ENCODE measurements at regions not wholly inside any gene's neighbourhood (a gene's known extent, or its start where the extent isn't known, plus 50 kb on each side); places are given as distances from the start of the nearest gene placed in this dataset.

DNA sequence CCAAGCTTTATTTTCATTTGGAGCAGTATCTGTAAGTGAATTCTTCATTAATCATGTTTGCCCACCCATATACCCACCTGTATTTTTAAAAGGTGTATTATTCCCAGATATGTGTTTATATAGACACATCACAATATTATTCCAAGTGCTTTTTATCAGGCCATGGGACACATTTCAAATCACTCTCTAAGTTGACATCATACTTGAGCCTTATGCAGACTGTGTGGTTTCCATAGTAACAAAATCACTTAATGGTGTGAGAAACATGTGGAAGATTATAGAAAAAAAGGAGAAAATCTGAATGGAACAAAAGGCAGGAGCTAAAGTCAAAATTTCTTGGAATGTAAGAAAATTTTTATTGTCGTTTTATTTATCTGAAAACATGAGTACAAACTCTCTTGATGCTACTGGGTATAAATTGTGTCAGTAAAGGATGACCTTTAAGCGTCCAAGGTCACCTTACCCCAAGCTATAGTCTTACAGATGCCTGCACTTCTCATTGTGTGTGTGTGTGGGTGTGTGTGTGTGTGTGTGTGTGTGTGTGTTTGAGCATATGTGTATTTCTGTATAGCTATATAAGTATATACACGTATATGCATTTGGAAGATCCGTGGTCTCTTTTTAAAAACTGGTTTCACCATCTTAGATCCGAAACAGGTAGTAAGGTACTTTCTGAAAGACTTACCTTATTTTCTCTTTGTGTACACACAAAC, 79.8 kb upstream of the CCN6 start:
- intact Hi-C loops (cut with DNase I; ENCODE audit: low total_unique reads), result no loop called here
- no peaks in the 10 kb centered on the region for H3K27me3 ChIP-seq

DNA sequence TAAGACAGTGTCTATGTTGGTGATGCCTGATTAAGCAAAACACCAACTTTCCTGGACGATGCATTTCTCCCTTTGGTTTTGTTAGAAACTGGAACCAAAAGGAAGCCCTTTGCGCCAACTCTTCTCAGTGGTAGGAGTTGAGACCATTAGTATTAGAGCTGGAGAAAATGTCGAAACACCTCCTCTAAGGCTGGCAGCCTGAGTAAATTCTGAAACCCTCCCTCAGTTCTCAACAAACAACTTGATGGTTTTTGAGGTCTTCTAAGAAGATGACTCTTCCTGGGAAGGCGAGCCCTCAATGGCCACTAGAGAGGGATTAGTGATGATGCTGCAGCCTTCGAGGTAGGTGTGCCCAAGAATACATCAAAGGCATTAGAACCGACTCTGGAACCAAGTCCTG, 78.4 kb upstream of the CCN6 start:
- no peak for DNase-seq
- no peaks in the 10 kb centered on the region for H3K9me3 ChIP-seq
- H3K4me1 ChIP-seq, result peaks cover 0 to 10% (median 0%) of the 10 kb centered on the region in 4 donors
- no peak overlapping the region for H3K27ac ChIP-seq
- no peaks in the 10 kb centered on the region for H3K36me3 ChIP-seq
- no peaks in the 10 kb centered on the region for H3K27me3 ChIP-seq
- WGBS, 2 donors (ENCODE audit: low coverage in 1 of 2), result 73 to 82% methylated on average over 3 to 6 of the region's 6 CpGs
- intact Hi-C loops (cut with DNase I; ENCODE audit: low total_unique reads) (no loop called here), in situ Hi-C loops (cut with MboI; ENCODE audit: low pct_ligation_motif_present in 1 of 4, low pct_unique_long_range_greater_than_20kb in 1 of 4, low sequenced_read_pairs in 3 of 4) (no loop called here)
- no peak overlapping the region for H3K4me3 ChIP-seq
- TF ChIP-seq, protein P1, sequence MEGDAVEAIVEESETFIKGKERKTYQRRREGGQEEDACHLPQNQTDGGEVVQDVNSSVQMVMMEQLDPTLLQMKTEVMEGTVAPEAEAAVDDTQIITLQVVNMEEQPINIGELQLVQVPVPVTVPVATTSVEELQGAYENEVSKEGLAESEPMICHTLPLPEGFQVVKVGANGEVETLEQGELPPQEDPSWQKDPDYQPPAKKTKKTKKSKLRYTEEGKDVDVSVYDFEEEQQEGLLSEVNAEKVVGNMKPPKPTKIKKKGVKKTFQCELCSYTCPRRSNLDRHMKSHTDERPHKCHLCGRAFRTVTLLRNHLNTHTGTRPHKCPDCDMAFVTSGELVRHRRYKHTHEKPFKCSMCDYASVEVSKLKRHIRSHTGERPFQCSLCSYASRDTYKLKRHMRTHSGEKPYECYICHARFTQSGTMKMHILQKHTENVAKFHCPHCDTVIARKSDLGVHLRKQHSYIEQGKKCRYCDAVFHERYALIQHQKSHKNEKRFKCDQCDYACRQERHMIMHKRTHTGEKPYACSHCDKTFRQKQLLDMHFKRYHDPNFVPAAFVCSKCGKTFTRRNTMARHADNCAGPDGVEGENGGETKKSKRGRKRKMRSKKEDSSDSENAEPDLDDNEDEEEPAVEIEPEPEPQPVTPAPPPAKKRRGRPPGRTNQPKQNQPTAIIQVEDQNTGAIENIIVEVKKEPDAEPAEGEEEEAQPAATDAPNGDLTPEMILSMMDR (IDR thresholded peaks at IDR 0.05), result no peak
- no peak for TF ChIP-seq POLR2AphosphoS5 (IDR thresholded peaks at IDR 0.05)
- no peak for TF ChIP-seq POLR2A (IDR thresholded peaks at IDR 0.05)
- TF ChIP-seq EP300 (IDR thresholded peaks at IDR 0.05; ENCODE audit: low read depth), result no peak

More for the DNA sequence above, 79.8 kb upstream of the CCN6 start:
- Histone ChIP-seq H3K9me3 (no peaks in the 10 kb centered on the region), H3K4me3 (no peak overlapping the region), H3K27ac (peak overlapping the region; percentile 51 to 65 (median 60)), H3K36me3 (no peaks in the 10 kb centered on the region), H3K4me1 (peaks cover 0 to 10% (median 0%) of the 10 kb centered on the region in 4 donors)
- WGBS, 2 donors (ENCODE audit: low coverage in 1 of 2), result 85 to 93% methylated on average over 5 of the region's 5 CpGs
- TF ChIP-seq EP300 (IDR thresholded peaks at IDR 0.05; ENCODE audit: low read depth) (no peak), POLR2A (IDR thresholded peaks at IDR 0.05) (no peak), POLR2AphosphoS5 (IDR thresholded peaks at IDR 0.05) (no peak)
- TF ChIP-seq, protein P1 (IDR thresholded peaks at IDR 0.05), result no peak
- no peak for DNase-seq
- in situ Hi-C loops (cut with MboI; ENCODE audit: low pct_ligation_motif_present in 1 of 4, low pct_unique_long_range_greater_than_20kb in 1 of 4, low sequenced_read_pairs in 3 of 4), result no loop called here

DNA sequence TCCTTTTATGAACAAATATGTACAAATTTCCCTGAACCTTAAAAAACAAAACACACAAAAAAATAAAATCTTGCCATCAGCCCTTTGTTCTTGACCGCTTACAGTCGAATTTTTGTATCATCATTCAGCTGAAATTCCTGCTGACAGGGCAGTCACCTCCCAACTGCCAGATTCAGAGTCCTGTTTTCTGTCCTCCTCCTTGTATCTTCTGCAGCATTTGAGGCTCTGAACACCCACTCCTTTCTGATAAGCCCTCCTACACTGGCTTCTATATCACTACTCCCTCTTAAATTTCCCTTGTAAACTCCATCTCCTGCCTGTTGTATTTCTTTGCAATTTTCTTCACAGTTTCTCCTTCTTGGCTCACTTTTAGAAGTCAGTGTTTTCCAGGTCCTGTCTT, 77.8 kb upstream of the CCN6 start:
- H3K9me3 ChIP-seq, result no peaks in the 10 kb centered on the region
- WGBS, 2 donors (ENCODE audit: low coverage in 1 of 2), result 81 to 84% methylated on average over 2 of the region's 2 CpGs
- H3K36me3 ChIP-seq, result no peaks in the 10 kb centered on the region
- intact Hi-C loops (cut with DNase I; ENCODE audit: low total_unique reads) (no loop called here), in situ Hi-C loops (cut with MboI; ENCODE audit: low pct_ligation_motif_present in 1 of 4, low pct_unique_long_range_greater_than_20kb in 1 of 4, low sequenced_read_pairs in 3 of 4) (no loop called here)
- H3K4me3 ChIP-seq, result no peak overlapping the region
- DNase-seq, result no peak
- TF ChIP-seq POLR2AphosphoS5 (IDR thresholded peaks at IDR 0.05) (no peak), POLR2A (IDR thresholded peaks at IDR 0.05) (no peak), EP300 (IDR thresholded peaks at IDR 0.05; ENCODE audit: low read depth) (no peak)
- TF ChIP-seq, protein P1 (IDR thresholded peaks at IDR 0.05), result no peak
- H3K27me3 ChIP-seq, result no peaks in the 10 kb centered on the region
- H3K4me1 ChIP-seq, result peaks cover 0 to 10% (median 0%) of the 10 kb centered on the region in 4 donors
- H3K27ac ChIP-seq, result no peak overlapping the region

DNA sequence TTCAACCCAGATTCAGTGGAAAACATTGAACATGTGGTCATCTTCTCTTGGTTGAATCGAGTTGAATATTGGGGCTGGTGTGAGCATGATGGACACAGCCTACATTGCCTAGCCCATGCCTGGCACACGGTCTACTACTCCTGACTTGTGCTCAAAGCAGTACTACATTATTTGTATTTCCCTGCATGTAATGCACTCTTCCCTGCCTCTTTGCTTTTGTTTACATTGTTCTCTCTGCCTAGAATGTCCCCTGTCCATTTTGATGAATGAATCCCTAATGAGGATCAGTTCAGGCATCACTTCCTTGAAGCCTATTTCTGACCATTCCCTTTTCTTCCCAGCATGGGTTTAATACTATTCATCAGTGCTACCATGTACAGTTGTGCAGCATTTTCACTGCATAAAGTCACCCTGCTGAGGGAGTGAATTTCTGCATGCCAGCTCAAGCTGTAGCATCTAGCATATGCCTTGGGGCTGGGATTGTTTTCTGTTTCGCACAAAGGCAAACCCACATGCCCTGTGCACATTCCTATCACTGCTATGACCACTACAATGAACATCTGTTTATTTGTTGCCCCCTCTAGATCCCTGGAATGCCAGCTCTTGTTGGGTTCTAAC, 75.3 kb upstream of the CCN6 start:
- TF ChIP-seq POLR2AphosphoS5 (IDR thresholded peaks at IDR 0.05) (no peak), EP300 (IDR thresholded peaks at IDR 0.05; ENCODE audit: low read depth) (no peak), POLR2A (IDR thresholded peaks at IDR 0.05) (no peak)
- TF ChIP-seq, protein P1 (IDR thresholded peaks at IDR 0.05), result no peak
- no peak for DNase-seq
- H3K27me3 ChIP-seq, result no peaks in the 10 kb centered on the region
- intact Hi-C loops (cut with DNase I; ENCODE audit: low total_unique reads), result no loop called here
- in situ Hi-C loops (cut with MboI; ENCODE audit: low pct_ligation_motif_present in 1 of 4, low pct_unique_long_range_greater_than_20kb in 1 of 4, low sequenced_read_pairs in 3 of 4), result no loop called here
- H3K36me3 ChIP-seq, result no peaks in the 10 kb centered on the region
- 86 to 89% methylated on average over 2 to 3 of the region's 3 CpGs for WGBS, 2 donors (ENCODE audit: low coverage in 1 of 2)
- H3K4me3 ChIP-seq, result no peak overlapping the region
- H3K27ac ChIP-seq, result no peak overlapping the region
- no peaks in the 10 kb centered on the region for H3K9me3 ChIP-seq
- H3K4me1 ChIP-seq, result peaks cover 0 to 4% (median 0%) of the 10 kb centered on the region in 4 donors

Measured in transverse colon (tissue), 4 donors.